Neural cell (in vitro differentiated cells): ENCODE measurements at regions not wholly inside any gene's neighbourhood (a gene's known extent, or its start where the extent isn't known, plus 50 kb on each side); places are given as distances from the start of the nearest gene placed in this dataset.

ENCODE experiments used
- CTCF ChIP-seq: fragments of 450-650 bp; IDR thresholded peaks from 2 replicates; pipeline ENCODE4 v1.5.1; 2014; ENCODE audit warnings: antibody characterized with exemption, mild to moderate bottlenecking, moderate library complexity; ENCODE audit not compliant: poor library complexity, severe bottlenecking
- EZH2 ChIP-seq: fragments of 200-600, 300-800 bp; shearing (Covaris generic), sonication (generic); IDR thresholded peaks from 2 replicates; pipeline ENCODE4 v1.6.1; 2014; ENCODE audit warnings: antibody characterized with exemption, low read length, borderline replicate concordance, mild to moderate bottlenecking; ENCODE audit not compliant: insufficient read depth, poor library complexity, severe bottlenecking
- MXI1 ChIP-seq: fragments of 450-650 bp; conservative IDR thresholded peaks from 2 replicates; pipeline ENCODE4 v1.6.1; 2014; ENCODE audit warnings: antibody characterized with exemption, mild to moderate bottlenecking; ENCODE audit not compliant: poor library complexity, severe bottlenecking
- POLR2AphosphoS5 ChIP-seq: IDR thresholded peaks from 2 replicates; pipeline ENCODE4 v1.6.1; 2012
- RAD21 ChIP-seq: fragments of 450-650 bp; conservative IDR thresholded peaks from 2 replicates; pipeline ENCODE4 v1.6.1; 2014; ENCODE audit warnings: antibody characterized with exemption, mild to moderate bottlenecking, moderate library complexity
- REST ChIP-seq: IDR thresholded peaks from 2 replicates; pipeline ENCODE4 v1.6.1; 2012; ENCODE audit warnings: borderline replicate concordance
- SMC3 ChIP-seq: fragments of 450-650 bp; conservative IDR thresholded peaks from 2 replicates; pipeline ENCODE4 v1.6.1; 2014; ENCODE audit warnings: antibody characterized with exemption, mild to moderate bottlenecking, moderate library complexity; ENCODE audit not compliant: poor library complexity
- TAF1 ChIP-seq: IDR thresholded peaks from 2 replicates; pipeline ENCODE4 v1.6.1; 2012; ENCODE audit warnings: low read depth

- no peak for TF ChIP-seq RAD21
- TF ChIP-seq SMC3 = no peak
- no peak for TF ChIP-seq CTCF
- no peak for TF ChIP-seq REST
- TF ChIP-seq POLR2AphosphoS5 = no peak
- TF ChIP-seq EZH2 = no peak
- TF ChIP-seq TAF1 = no peak
- TF ChIP-seq MXI1 = no peak
These were observed 101.7 kb upstream of the PITX1 start for GRCh38 chr5:135135530-135136226.
